Frontal cortex (tissue), 3 donors: ENCODE measurements at regions not wholly inside any gene's neighbourhood (a gene's known extent, or its start where the extent isn't known, plus 50 kb on each side); places are given as distances from the start of the nearest gene placed in this dataset.

Experiments
- DNase-seq, 2 donors: peaks; one replicate each; pipeline ENCODE4 v3.0.0; 2012; ENCODE audit warnings: low spot score in 2 of 2
- FAIRE-seq: peaks from 2 replicates; lab custom pipeline; 2012; peaks lifted over from hg19 to GRCh38; lab: Jason Lieb, UNC
- donor health status: control.
- donor health status: control.
- donor health status: control.

GRCh38 chr6:44062771-44063560 is 64.3 kb downstream of the MRPL14 start:
- DNase-seq (no peak), FAIRE-seq (no peak)

- DNase-seq (no peak), FAIRE-seq (no peak)
Observed at GRCh38 chr6:44062105-44062770, 65.0 kb downstream of the MRPL14 start.

- DNase-seq (no peak), FAIRE-seq (no peak)
Observed at GRCh38 chr6:44061375-44062104, 65.7 kb downstream of the MRPL14 start.

GRCh38 chr6:44060612-44061374 is 66.5 kb downstream of the MRPL14 start:
- no peak for DNase-seq

GRCh38 chr6:44059359-44060346 is 67.6 kb downstream of the MRPL14 start:
- FAIRE-seq (no peak), DNase-seq (no peak)

More at GRCh38 chr6:44060612-44061374, 66.5 kb downstream of the MRPL14 start:
- FAIRE-seq: no peak

GRCh38 chr6:44058617-44059358 is 68.5 kb downstream of the MRPL14 start:
- FAIRE-seq (no peak), DNase-seq (no peak)

- DNase-seq: no peak
- FAIRE-seq: no peak
Observed at GRCh38 chr6:44057931-44058616, 69.2 kb downstream of the MRPL14 start.

- FAIRE-seq (no peak), DNase-seq (no peak)
Observed at GRCh38 chr6:44057238-44057930, 69.9 kb downstream of the MRPL14 start.

GRCh38 chr6:44056392-44057237 is 70.6 kb downstream of the MRPL14 start:
- DNase-seq (peak in 1 of 2 donors; percentile 68), FAIRE-seq (no peak)

- no peak for DNase-seq
- no peak for FAIRE-seq
Observed at GRCh38 chr6:44054721-44055559, 72.3 kb downstream of the MRPL14 start.

- no peak for FAIRE-seq
- no peak for DNase-seq
Observed at GRCh38 chr6:44053760-44054556, 73.3 kb downstream of the MRPL14 start.

GRCh38 chr6:44053106-44053756 is 74.0 kb downstream of the MRPL14 start:
- DNase-seq: no peak
- no peak for FAIRE-seq

GRCh38 chr6:44052419-44053023 is 74.7 kb downstream of the MRPL14 start:
- FAIRE-seq: no peak

GRCh38 chr6:44051515-44051914 is 75.7 kb downstream of the MRPL14 start:
- DNase-seq (no peak), FAIRE-seq (no peak)

More at GRCh38 chr6:44052419-44053023, 74.7 kb downstream of the MRPL14 start:
- DNase-seq: peak in 1 of 2 donors; percentile 69
